A172 (cell line): ENCODE measurements at regions not wholly inside any gene's neighbourhood (a gene's known extent, or its start where the extent isn't known, plus 50 kb on each side); places are given as distances from the start of the nearest gene placed in this dataset.

Experiments used
- DNase-seq: peaks from one replicate; pipeline ENCODE4 v3.0.0-alpha.2; 2015; ENCODE audit warnings: low spot score

DNA sequence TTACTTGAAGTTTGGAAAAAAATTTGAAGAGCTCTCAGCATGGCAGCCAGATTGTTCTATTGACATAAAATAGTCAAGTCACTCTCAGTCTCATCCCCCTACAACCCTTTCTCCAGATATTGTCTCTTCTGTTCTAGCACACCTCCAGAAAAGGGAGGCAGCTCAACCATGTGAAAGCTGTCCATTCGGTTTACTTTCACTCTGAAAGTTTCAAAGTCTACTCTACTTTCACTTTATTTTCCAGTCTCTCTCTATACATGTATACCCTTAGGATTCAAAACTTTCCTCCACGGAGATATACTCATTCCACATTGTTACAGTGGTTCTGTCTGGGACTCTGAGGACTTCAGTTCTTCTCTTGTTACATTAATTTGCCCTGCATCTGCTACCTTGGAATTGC lies 111.0 kb upstream of the STAC start:
- no peak for DNase-seq

DNA sequence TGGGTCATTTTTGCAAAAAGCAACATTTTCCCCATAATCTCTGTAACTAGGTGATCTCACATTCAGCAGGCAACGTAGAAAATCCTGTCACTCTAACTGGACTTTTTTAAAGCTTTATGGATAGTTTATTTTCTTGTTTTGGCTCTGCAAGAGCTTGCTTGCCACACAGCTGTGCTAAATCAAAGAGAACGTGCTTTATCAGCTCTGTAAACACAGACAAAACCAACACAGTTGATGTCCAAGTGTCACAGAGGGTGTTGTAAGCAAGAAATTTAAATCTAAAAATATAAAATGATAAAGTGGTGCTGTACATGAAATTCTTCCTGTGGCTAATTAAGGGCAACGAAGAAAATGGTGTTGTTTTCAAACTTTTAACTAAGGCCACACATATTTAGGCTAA lies 97.5 kb upstream of the STAC start:
- DNase-seq = no peak

DNA sequence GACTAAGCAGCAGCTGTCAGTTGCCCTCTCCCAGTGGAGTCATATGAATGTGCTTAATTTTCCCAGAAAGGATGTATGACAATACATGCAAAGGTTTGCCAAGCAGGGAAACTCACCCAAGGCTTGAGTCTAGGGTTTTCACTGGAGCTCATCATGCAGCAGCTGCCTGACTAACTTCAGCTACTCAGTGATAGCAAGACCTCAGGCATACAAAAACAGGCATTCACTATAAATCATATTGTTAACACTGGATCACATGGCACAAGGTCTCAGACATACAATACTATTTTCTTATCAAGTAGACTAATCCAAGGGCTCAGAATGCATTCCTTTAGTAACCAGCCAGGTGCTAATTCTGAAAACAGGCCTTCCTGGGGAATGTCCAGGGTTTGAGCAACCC lies 85.0 kb upstream of the STAC start:
- no peak for DNase-seq

DNA sequence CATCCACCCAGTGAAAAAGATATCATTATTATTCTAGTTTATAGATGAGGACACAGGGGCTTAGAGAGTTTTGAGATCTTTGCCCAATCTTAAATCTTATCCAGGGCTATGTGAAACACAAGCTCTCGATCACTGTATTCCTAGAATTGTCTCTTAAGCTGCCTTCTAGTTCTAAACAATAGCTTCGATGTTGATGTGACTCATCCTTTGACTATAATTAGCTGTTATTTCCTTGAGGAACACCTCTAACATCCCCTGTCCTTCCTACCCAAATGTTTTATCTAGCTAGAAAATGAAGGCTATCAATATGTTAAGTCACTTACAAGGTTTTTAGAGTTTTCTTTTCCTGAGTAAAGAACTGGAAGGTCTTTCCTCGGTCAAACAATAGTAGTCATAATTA lies 83.1 kb upstream of the STAC start:
- DNase-seq = no peak

DNA sequence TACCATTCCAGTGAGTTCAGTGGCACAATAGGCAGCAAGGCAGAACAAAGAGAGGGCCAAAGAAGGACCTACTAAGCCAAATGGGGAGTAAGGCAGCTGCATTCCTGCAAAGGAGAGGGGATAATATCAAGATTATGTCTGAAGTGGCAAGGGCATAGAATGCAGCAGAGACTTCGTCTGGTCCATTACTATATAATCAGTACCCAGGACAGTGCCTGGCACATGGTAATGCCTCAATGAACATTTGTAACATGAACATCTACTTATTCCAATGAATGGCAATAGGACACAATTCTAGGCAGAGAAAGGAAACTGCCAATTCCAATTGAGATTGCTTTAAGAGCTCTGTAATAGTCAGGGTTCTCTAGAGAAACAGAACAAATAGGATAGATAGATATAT lies 82.1 kb upstream of the STAC start:
- no peak for DNase-seq

DNA sequence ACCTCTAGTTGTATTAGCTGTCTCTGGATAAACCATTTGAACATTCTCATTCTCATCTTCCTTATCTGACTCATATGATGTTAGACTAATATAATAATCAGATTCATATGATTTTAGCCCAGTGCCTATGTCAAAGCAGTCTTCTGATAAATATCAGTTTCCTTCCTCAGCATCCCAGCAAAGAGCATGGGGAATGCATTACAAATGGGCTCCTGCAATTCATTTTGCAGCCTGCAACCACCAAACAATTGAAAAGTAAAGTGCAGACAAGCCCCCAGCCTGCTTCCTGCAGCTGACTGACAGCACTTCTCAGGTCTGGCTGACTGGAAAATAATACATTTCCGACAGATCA lies 78.2 kb upstream of the STAC start:
- no peak for DNase-seq

DNA sequence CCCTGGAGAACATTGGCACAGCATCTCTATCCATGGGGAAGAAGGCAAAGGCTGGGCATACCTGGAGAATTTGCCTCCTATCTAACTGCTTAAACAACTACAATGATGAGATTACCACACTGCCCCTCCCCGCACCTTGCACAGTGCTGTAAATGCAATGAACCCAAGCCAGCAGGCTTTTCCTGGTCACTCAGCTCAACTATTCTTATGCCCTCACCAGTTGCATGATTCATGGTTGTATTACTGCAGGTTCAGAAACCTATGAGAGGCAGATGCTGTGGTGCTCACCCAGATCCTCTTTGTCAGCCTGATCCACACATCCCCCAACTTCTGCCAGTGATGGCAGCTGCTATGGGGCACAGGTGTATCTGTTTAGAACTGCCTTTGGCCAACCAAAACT lies 77.7 kb upstream of the STAC start:
- DNase-seq = no peak

DNA sequence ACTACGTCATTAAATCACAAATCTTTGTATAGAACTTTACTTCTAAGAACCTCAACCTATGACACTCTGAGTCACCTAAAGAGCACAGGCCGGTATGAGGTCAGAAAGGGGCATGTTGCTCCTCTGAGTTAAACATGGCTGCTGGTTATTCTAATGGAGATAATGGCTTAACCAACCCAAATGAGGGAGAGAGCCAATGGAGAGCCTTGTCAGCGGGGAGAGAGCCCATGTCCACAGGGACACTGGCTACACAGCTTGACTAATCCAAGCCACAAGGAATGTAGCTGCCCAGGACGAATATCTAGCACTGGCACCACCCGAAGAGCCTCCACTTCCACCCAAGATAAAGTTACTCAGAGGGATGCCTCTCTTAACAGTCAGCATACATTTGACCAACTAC lies 77.0 kb upstream of the STAC start:
- DNase-seq = no peak

DNA sequence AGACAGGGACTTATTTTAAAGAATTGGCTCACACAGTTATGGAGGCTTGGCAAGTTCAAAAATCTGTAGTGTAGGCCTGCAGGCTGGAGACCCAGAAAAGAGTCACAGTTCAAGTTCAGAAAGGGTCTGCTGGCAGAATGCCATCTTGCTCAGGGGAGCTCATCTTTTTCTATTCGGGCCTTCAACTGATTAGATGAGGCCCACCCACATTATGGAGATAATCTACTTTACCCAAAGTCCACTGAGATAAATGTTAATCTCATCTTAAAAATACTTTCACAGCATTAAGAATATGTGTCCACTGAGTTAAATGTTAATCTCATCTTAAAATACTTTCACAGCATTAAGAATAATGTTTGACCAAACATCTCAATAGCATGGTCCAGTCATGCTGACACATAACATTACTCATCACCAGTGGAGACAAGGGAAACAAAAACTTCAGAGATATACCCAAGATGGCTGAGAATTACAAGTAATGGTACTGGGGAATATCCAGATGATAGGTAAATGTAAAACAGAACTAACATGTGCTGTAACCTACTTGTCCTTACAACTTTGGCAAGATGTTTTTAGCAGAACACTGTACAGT lies 74.3 kb upstream of the STAC start:
- no peak for DNase-seq

DNA sequence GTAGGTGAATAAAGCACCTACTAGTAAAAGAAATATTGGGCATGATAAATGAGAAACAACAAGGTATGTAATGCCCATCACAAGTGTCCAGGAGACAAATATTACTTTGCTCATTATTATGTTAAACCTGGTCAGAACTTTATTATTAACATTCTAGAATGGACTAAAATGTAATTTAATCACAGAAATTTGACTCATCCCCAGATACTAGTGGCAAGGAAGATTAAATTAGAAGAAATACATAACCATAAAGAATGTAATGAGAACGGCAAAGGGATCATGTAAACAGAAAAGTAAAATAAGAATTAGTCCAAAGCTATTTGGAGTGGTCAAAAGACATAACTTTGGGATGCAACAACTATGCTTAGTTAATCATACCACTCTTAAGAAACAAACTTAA lies 71.2 kb upstream of the STAC start:
- DNase-seq = no peak

DNA sequence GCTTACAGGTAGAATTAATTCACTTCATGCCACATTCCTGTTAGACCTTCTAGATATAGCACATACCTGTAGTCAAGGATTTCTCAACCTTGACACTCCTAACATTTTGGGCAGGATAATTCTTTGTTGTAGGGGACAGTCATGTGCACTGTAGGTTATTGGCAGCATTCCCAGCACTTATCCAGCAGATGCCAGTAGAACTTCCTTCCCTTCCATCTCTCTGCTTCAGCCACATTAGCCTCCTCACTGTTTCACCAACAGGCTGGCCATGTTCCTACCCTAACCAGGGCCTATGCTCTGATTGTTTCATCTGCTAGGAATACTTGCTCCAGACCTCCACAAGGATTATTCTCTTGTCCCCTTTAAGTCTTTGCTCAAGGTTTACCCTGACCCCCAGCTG lies 68.0 kb upstream of the STAC start:
- DNase-seq = no peak

DNA sequence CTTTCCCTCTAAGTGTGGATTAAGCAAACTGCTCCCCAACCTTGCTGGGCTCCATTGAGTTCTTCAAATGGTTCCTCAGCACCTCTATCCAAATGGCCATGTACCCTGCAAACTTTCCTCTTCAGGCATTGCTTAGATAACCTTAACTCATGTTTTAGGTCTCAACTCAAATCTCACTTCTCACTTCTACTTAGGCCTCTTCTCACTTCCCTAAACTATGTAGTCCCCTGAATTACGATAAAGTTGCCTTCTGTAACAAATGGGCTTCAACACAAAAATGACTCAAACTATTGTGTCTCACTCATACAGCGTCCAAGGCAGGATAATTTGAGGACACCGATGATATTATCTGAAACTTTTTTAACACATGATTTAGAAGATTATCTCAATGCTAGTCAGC lies 62.4 kb upstream of the STAC start:
- no peak for DNase-seq

DNA sequence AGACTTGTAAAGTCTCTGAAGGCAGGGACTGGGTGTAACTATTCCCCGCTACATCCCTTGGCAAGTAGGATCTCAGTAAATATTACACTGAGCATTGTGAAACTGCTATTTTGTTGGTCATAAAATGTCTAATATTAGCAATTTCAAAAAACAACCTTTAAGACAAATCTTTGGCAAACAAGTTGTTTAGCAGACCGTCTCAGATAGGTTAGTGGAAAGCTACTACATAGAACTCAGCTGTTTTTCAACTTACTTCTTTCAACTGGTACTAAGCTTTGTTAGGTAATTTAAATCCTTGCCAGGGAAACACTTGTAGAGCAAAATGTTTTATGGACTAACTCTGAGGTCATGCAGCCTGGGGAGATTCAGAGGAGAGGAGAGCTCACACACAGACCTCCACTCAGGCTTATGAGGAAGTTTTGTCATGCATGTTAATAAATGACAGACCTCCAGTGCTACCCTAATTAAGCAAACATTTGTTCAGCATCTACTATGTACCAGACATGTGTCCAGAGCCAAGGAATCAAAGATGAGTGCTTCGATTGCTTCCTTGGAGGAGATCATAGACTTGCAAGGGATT lies 61.6 kb upstream of the STAC start:
- DNase-seq = no peak

DNA sequence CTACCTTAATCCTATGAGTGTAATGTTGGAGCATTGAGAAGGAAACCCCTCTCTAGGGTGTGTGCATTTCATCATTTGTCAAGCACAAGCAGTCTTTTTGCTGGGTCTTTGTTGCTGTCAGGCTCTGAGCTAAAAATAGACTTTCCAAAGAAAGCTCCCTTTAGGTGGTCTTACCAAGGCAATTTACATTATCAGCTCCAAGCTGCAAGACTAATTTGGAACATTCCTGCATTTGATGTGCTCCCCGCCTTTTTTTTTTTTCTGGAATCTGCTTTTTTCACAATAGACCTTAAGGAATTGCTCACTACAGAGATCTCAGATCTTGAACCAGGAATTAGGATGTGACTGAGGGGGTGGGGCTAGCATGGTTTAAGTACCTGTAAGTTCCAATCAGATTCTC lies 60.6 kb upstream of the STAC start:
- no peak for DNase-seq
